ENCODE measurements at regions not wholly inside any gene's neighbourhood (a gene's known extent, or its start where the extent isn't known, plus 50 kb on each side); places are given as distances from the start of the nearest gene placed in this dataset.

DNA sequence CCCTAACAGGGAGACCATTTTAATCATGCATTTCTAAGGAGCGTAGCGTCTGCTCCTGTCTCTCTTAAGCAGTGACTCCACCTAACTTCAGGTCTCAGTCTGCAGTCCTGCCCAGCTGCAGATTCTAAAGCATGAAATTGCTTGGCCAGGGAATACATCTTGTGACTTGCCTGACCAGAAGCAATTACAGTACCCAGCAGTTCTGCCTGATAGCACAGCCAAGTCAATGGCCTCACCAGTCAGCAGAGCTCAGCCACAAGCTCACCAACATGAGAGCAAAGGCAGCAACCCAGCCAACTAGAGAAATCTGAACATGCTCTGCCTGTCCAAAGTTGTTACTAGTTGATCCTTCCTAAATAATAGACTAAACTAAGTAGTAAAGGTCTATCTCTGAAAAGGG is 2011.9 kb upstream of the PCDH10 start:
- H3K27ac ChIP-seq (ENCODE audit: low read length): no peak overlapping the region
- no peak overlapping the region for H3K4me2 ChIP-seq (ENCODE audit: insufficient read depth, low read length)
- DNase-seq (no peak), ATAC-seq (ENCODE audit: insufficient read depth, low read depth) (no peak)
- no peaks in the 10 kb centered on the region for H3K79me2 ChIP-seq (ENCODE audit: insufficient read depth, low read length)
- no peak for TF ChIP-seq EZH2 (IDR thresholded peaks at IDR 0.05; ENCODE audit: borderline replicate concordance, low read depth, low read length, severe bottlenecking)
- no peak for TF ChIP-seq CTCF (IDR thresholded peaks at IDR 0.05; ENCODE audit: borderline replicate concordance, extremely low read depth, low read length, poor library complexity, severe bottlenecking)
- no peaks in the 10 kb centered on the region for H3K36me3 ChIP-seq (ENCODE audit: insufficient read depth, low read length)
- H4K20me1 ChIP-seq (ENCODE audit: insufficient read depth, low read length): no peaks in the 10 kb centered on the region
- H3K4me3 ChIP-seq (ENCODE audit: low read depth in 1 of 2, low read length in 2 of 2): no peak overlapping the region
- no peak overlapping the region for H3K9ac ChIP-seq (ENCODE audit: low read depth, low read length)
- H3K27me3 ChIP-seq (ENCODE audit: insufficient read depth, low read length, poor library complexity): no peaks in the 10 kb centered on the region
- no peaks in the 10 kb centered on the region for H3K4me1 ChIP-seq (ENCODE audit: insufficient read depth, low read length)
- H2AFZ ChIP-seq (ENCODE audit: low read depth, low read length): 0 out of 2 replicates have a peak overlapping the region, but pooled peaks have one; percentile 36
- H3K9me3 ChIP-seq (ENCODE audit: insufficient read depth, low read length, severe bottlenecking): peaks cover 4% of the 10 kb centered on the region

- no peak for ATAC-seq (ENCODE audit: insufficient read depth, low read depth)
- H3K36me3 ChIP-seq (ENCODE audit: insufficient read depth, low read length): no peaks in the 10 kb centered on the region
Observed at GRCh38 chr4:131159261-131159660, 1989.8 kb upstream of the PCDH10 start.

GRCh38 chr4:131192318-131192717 is 1956.8 kb upstream of the PCDH10 start:
- Histone ChIP-seq H3K36me3 (ENCODE audit: insufficient read depth, low read length) (peaks cover 5% of the 10 kb centered on the region; the same call in 1 of the 2 replicates), H3K4me1 (ENCODE audit: insufficient read depth, low read length) (no peaks in the 10 kb centered on the region), H3K79me2 (ENCODE audit: insufficient read depth, low read length) (no peaks in the 10 kb centered on the region), H2AFZ (ENCODE audit: low read depth, low read length) (no peak overlapping the region), H3K9me3 (ENCODE audit: insufficient read depth, low read length, severe bottlenecking) (peaks cover 18% of the 10 kb centered on the region), H3K4me3 (ENCODE audit: low read depth in 1 of 2, low read length in 2 of 2) (no peak overlapping the region), H3K27me3 (ENCODE audit: insufficient read depth, low read length, poor library complexity) (no peaks in the 10 kb centered on the region), H3K27ac (ENCODE audit: low read length) (no peak overlapping the region), H3K4me2 (ENCODE audit: insufficient read depth, low read length) (no peak overlapping the region), H3K9ac (ENCODE audit: low read depth, low read length) (no peak overlapping the region), H4K20me1 (ENCODE audit: insufficient read depth, low read length) (no peaks in the 10 kb centered on the region)
- TF ChIP-seq CTCF (IDR thresholded peaks at IDR 0.05; ENCODE audit: borderline replicate concordance, extremely low read depth, low read length, poor library complexity, severe bottlenecking) (no peak), EZH2 (IDR thresholded peaks at IDR 0.05; ENCODE audit: borderline replicate concordance, low read depth, low read length, severe bottlenecking) (no peak)
- ATAC-seq (ENCODE audit: insufficient read depth, low read depth) (no peak), DNase-seq (no peak)

More at GRCh38 chr4:131159261-131159660, 1989.8 kb upstream of the PCDH10 start:
- DNase-seq: no peak
- no peak for TF ChIP-seq CTCF (IDR thresholded peaks at IDR 0.05; ENCODE audit: borderline replicate concordance, extremely low read depth, low read length, poor library complexity, severe bottlenecking)
- TF ChIP-seq EZH2 (IDR thresholded peaks at IDR 0.05; ENCODE audit: borderline replicate concordance, low read depth, low read length, severe bottlenecking): no peak
- Histone ChIP-seq H3K4me3 (ENCODE audit: low read depth in 1 of 2, low read length in 2 of 2) (no peak overlapping the region), H3K4me1 (ENCODE audit: insufficient read depth, low read length) (no peaks in the 10 kb centered on the region), H3K27ac (ENCODE audit: low read length) (no peak overlapping the region), H3K9me3 (ENCODE audit: insufficient read depth, low read length, severe bottlenecking) (no peaks in the 10 kb centered on the region), H4K20me1 (ENCODE audit: insufficient read depth, low read length) (no peaks in the 10 kb centered on the region), H3K27me3 (ENCODE audit: insufficient read depth, low read length, poor library complexity) (no peaks in the 10 kb centered on the region), H3K79me2 (ENCODE audit: insufficient read depth, low read length) (no peaks in the 10 kb centered on the region), H2AFZ (ENCODE audit: low read depth, low read length) (no peak overlapping the region), H3K9ac (ENCODE audit: low read depth, low read length) (no peak overlapping the region), H3K4me2 (ENCODE audit: insufficient read depth, low read length) (no peak overlapping the region)

DNA sequence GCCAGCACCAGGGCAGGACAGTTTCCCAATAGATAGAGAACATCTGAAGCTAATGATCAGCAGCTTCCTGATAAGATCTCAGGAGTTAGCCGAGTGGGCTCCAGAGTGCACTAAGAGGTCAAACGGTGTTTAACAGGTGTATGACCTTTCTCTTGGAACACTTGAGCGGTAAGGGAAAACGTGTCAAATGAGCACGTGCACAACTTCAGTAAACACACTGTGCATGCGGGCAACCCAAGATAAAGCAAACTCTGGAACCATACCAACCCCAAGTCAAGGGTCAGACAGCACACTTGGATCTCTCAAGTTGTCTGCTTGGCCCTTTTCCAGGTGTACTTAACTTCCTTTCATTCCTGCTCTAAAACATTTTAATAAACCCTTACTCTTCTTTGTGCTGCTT is 1941.5 kb upstream of the PCDH10 start:
- H3K9me3 ChIP-seq (ENCODE audit: insufficient read depth, low read length, severe bottlenecking): no peaks in the 10 kb centered on the region
- no peak overlapping the region for H3K4me3 ChIP-seq (ENCODE audit: low read depth in 1 of 2, low read length in 2 of 2)
- H4K20me1 ChIP-seq (ENCODE audit: insufficient read depth, low read length): no peaks in the 10 kb centered on the region
- H3K4me1 ChIP-seq (ENCODE audit: insufficient read depth, low read length): no peaks in the 10 kb centered on the region
- no peak overlapping the region for H3K27ac ChIP-seq (ENCODE audit: low read length)
- H3K9ac ChIP-seq (ENCODE audit: low read depth, low read length): no peak overlapping the region
- H2AFZ ChIP-seq (ENCODE audit: low read depth, low read length): no peak overlapping the region
- ATAC-seq (ENCODE audit: insufficient read depth, low read depth) (no peak), DNase-seq (no peak)
- H3K79me2 ChIP-seq (ENCODE audit: insufficient read depth, low read length): no peaks in the 10 kb centered on the region
- no peak overlapping the region for H3K4me2 ChIP-seq (ENCODE audit: insufficient read depth, low read length)
- no peaks in the 10 kb centered on the region for H3K36me3 ChIP-seq (ENCODE audit: insufficient read depth, low read length)
- TF ChIP-seq EZH2 (IDR thresholded peaks at IDR 0.05; ENCODE audit: borderline replicate concordance, low read depth, low read length, severe bottlenecking): no peak
- no peak for TF ChIP-seq CTCF (IDR thresholded peaks at IDR 0.05; ENCODE audit: borderline replicate concordance, extremely low read depth, low read length, poor library complexity, severe bottlenecking)
- no peaks in the 10 kb centered on the region for H3K27me3 ChIP-seq (ENCODE audit: insufficient read depth, low read length, poor library complexity)

All from DND-41 (cell line).